Left lung (tissue), 4 donors: ENCODE measurements at regions not wholly inside any gene's neighbourhood (a gene's known extent, or its start where the extent isn't known, plus 50 kb on each side); places are given as distances from the start of the nearest gene placed in this dataset.
A peak's percentile ranks its signal among the peaks of the same experiment; 100 is the strongest.
"Not testable (repeated sequence)": the region's sequence is repeated elsewhere in the genome, so short reads cannot be mapped to it uniquely, and the experiment has no call there.

Source experiments
- ATAC-seq: fragments of 200-7000 bp; cut with Tn5 transposase; one replicate; pipeline ENCODE4 v1.9.1; 2020; ENCODE audit warnings: moderate library complexity
- DNase-seq, 4 donors: peaks; one replicate each; pipeline ENCODE4 v3.0.0-alpha.2; 2013 to 2020
- H3K27ac ChIP-seq, 2 donors: fragments of 200-600 bp; sonication (generic) in 1 of 2; one replicate each; pipeline versions ENCODE4 v1.5.0 to v1.8.0; 2020 to 2021
- H3K27me3 ChIP-seq, 2 donors: fragments of 200-600 bp; sonication (generic) in 1 of 2; one replicate each; pipeline versions ENCODE4 v1.5.0 to v1.8.0; 2020 to 2021
- H3K36me3 ChIP-seq, 2 donors: fragments of 200-600 bp; sonication (generic) in 1 of 2; one replicate each; pipeline versions ENCODE4 v1.5.0 to v1.8.0; 2020 to 2021
- H3K4me1 ChIP-seq, 2 donors: fragments of 200-600 bp; one replicate each; pipeline ENCODE4 v1.8.0; 2021
- H3K4me3 ChIP-seq, 2 donors: fragments of 200-600 bp; sonication (generic) in 1 of 2; one replicate each; pipeline versions ENCODE4 v1.5.0 to v1.8.0; 2020 to 2021; ENCODE audit warnings: mild to moderate bottlenecking in 1 of 2
- H3K9me3 ChIP-seq, 2 donors: fragments of 200-600 bp; sonication (generic) in 1 of 2; one replicate each; pipeline versions ENCODE4 v1.5.0 to v1.8.0; 2020 to 2021
- intact Hi-C, 2 donors: fragments of 100-400 bp; cut with DNase I; formaldehyde crosslinking; loops; one replicate each; pipeline versions ENCODE4 v1.11.2 to v1.14.2; 2022
- TF ChIP-seq, protein P1 (sequence below), 2 donors: fragments of 200-600 bp; sonication (generic) in 1 of 2; IDR thresholded peaks; one replicate each; pipeline versions ENCODE4 v1.5.0 to v1.8.0; 2021; ENCODE audit warnings: antibody characterized with exemption in 2 of 2
- donor health status: DM: no; HTN: yes; CAD: no.
- donor health status: DM: no; HTN: no; CAD: no.

DNA sequence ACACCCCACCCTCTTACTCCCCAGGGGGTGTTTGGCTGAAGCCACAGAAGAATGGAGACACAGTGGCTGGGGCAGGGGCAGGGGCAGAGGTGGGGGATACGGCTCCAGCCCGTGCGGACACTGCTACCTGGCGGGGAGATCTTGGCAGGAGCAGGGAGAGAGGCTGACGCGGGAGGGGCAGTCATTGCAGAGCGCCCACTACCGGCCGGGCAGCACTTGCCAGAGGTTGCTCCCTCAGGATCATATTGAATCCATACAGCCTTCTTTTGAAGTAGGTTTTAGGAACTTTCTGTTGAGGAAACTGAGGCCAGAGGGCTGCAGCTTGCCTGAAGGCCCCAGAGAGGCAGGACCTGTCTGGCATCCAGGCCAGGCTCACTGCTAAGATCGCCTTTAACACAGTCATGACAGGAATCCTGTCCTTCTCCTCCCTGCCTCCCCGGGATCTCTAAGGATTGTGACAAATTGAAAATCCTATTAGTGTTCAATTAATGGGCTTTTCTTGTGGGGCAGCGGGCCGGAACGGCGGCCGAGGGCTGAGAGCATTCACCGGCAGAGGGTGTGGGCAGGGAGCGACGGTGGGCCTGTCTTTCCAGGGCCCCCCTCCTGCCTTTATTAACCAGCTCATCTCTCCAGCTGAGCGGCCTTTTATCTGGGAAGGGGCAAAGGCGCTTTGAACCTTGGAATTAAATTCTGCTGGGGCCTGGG is 65.5 kb upstream of the WNT4 start:
- Histone ChIP-seq H3K27me3 (peaks cover 20 to 81% of the 10 kb centered on the region in 2 donors), H3K27ac (no peak overlapping the region), H3K9me3 (no peaks in the 10 kb centered on the region), H3K4me1 (peaks cover 5 to 6% of the 10 kb centered on the region in 2 donors), H3K36me3 (no peaks in the 10 kb centered on the region), H3K4me3 (no peak overlapping the region)
- ATAC-seq (no peak), DNase-seq (peak in 1 of 4 donors; percentile 25)
- intact Hi-C loops, result no loop called here
- TF ChIP-seq, protein P1, sequence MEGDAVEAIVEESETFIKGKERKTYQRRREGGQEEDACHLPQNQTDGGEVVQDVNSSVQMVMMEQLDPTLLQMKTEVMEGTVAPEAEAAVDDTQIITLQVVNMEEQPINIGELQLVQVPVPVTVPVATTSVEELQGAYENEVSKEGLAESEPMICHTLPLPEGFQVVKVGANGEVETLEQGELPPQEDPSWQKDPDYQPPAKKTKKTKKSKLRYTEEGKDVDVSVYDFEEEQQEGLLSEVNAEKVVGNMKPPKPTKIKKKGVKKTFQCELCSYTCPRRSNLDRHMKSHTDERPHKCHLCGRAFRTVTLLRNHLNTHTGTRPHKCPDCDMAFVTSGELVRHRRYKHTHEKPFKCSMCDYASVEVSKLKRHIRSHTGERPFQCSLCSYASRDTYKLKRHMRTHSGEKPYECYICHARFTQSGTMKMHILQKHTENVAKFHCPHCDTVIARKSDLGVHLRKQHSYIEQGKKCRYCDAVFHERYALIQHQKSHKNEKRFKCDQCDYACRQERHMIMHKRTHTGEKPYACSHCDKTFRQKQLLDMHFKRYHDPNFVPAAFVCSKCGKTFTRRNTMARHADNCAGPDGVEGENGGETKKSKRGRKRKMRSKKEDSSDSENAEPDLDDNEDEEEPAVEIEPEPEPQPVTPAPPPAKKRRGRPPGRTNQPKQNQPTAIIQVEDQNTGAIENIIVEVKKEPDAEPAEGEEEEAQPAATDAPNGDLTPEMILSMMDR (IDR thresholded peaks at IDR 0.05), result no peak

DNA sequence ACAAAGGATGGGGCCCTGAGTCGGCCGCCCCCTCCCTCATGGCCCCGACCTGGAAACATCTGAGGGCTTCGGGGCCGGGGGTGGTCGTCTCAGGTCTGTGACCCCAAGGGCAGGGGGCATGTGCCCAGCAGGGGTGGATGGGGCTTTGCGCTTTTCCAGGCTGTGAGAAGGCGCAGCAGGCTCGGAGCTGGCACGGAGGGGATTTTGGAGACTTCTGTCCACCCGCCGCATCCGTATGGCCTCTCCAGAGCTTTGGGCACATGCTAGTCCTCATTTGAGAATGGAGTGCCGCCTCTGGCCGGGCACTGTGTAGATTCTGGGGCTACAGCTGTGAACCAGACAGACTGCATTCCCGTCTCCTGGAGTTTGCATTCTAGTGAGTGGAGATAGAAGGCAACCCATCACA is 66.1 kb upstream of the WNT4 start:
- H3K9me3 ChIP-seq, result no peaks in the 10 kb centered on the region
- intact Hi-C loops, result no loop called here
- H3K4me1 ChIP-seq, result peaks cover 5 to 6% of the 10 kb centered on the region in 2 donors
- H3K4me3 ChIP-seq, result no peak overlapping the region
- peak in 1 of 4 donors; percentile 5 for DNase-seq
- no peak for ATAC-seq
- H3K36me3 ChIP-seq, result no peaks in the 10 kb centered on the region
- H3K27ac ChIP-seq, result no peak overlapping the region
- H3K27me3 ChIP-seq, result peaks cover 25 to 83% of the 10 kb centered on the region in 2 donors
- TF ChIP-seq, protein P1 (IDR thresholded peaks at IDR 0.05), result no peak

DNA sequence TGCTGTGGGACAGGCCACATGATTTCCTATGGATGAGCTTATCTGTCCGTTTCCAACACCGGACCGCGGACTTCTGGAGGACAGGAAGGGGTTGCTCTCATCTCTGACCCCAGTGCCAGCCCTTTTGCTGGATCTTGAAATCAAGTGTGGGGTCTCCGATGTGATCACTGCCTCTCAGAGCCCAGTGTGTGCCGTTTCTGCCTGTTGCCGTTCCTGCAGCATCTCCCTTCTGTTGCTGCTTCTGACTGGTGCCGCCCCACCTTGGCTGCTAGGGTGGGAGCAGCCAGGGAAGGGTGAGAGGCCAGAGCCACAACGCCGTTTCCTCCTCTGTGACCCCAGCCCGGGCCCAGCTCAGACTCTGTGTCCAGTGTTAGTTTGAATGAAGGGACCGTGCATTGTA is 67.3 kb upstream of the WNT4 start:
- Histone ChIP-seq H3K4me1 (peaks cover 2 to 3% of the 10 kb centered on the region in 2 donors), H3K27me3 (peaks cover 29 to 93% of the 10 kb centered on the region in 2 donors), H3K9me3 (no peaks in the 10 kb centered on the region), H3K36me3 (no peaks in the 10 kb centered on the region), H3K4me3 (no peak overlapping the region), H3K27ac (no peak overlapping the region)
- peak in 1 of 4 donors; percentile 13 for DNase-seq
- intact Hi-C loops, result no loop called here
- TF ChIP-seq, protein P1 (IDR thresholded peaks at IDR 0.05), result no peak
- ATAC-seq, result no peak

DNA sequence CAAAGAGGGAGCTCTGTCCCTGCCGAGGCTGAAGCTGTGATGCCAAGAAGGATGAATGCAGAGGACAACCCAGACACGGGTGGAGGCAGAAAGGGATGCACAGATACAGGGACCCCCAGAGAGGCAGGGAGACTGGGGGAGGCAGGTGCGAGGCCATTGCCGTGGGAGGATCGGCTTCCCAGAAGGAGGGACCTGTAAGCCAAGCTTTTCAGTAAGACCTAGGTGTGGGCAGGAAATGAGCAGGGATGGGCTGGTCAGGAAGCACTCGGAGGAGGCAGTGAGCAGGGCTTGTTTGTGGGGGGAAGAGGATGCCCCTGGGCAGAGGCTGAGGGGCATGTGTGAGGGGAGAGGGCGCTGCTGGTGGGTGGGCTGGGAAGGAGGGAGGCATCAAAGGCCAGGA is 67.7 kb upstream of the WNT4 start:
- DNase-seq (peak in 1 of 4 donors; percentile 14), ATAC-seq (no peak)
- H3K27me3 ChIP-seq, result peaks cover 29 to 92% of the 10 kb centered on the region in 2 donors
- intact Hi-C loops, result no loop called here
- TF ChIP-seq, protein P1 (IDR thresholded peaks at IDR 0.05), result no peak
- H3K4me3 ChIP-seq, result no peak overlapping the region
- H3K9me3 ChIP-seq, result no peaks in the 10 kb centered on the region
- H3K27ac ChIP-seq, result no peak overlapping the region
- no peaks in the 10 kb centered on the region for H3K4me1 ChIP-seq
- H3K36me3 ChIP-seq, result no peaks in the 10 kb centered on the region

DNA sequence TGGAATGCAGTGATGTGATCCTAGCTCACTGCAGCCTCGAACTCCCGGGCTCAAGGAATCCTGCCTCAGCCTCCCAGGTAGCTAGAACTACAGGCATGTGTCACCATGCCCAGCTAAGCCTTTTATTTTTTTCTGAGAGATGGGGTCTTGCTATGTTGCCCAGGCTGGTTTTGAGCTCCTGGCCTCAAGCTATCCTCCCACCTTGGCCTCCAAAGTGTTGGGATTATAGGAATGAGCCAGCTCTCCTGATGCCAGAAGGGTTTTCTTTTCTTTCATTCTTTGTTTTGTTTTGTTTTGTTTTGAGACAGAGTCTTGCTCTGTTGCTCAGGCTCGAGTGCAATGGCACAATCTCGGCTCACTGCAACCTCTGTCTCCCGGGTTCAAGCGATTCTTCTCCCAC is 68.6 kb upstream of the WNT4 start:
- H3K4me3 ChIP-seq, DNase-seq, H3K9me3 ChIP-seq, H3K36me3 ChIP-seq, intact Hi-C loops, H3K27ac ChIP-seq, ATAC-seq, H3K4me1 ChIP-seq: not testable (repeated sequence)
- peaks cover 29 to 93% of the 10 kb centered on the region in 2 donors for H3K27me3 ChIP-seq
